GM18505 (cell line): ENCODE measurements at regions not wholly inside any gene's neighbourhood (a gene's known extent, or its start where the extent isn't known, plus 50 kb on each side); places are given as distances from the start of the nearest gene placed in this dataset.

Experiments used
- ATAC-seq: cut with Tn5 transposase; IDR thresholded peaks from one replicate; pipeline ENCODE4 v1.9.1; 2021; ENCODE audit not compliant: unreplicated experiment
- POLR2A ChIP-seq: IDR thresholded peaks from 4 replicates; pipeline ENCODE4 v1.6.1; 2011; ENCODE audit warnings: borderline replicate concordance; ENCODE audit not compliant: insufficient read depth, insufficient read length; ENCODE audit errors: extremely low read depth

DNA sequence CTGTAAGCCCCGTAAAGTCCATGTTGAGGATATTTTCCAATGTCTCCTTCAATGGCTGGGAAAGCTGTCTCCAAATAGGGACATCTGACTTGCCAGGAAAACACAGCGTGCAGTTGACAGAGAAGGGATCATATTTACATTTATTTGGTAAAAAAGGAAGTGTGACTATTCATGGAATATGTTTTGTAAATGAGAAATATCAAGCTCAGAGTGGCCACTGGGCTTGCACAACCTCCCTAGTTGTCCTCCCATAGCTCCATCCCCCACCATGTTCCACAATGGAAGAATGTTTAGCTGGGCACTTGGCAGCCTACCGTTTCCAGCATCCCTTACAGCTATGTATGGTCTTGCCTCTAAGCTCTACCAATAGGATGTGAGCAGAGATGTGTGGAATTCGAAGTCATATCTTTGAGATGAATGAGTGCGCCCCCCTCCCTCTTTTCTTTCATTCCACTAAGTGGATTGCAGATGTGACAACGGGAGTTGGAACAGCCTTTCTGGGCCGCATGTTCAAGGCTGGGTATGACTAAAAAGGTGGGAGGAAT, 306.6 kb upstream of the ZMIZ1 start:
- ATAC-seq = no peak
- no peak for TF ChIP-seq POLR2A

DNA sequence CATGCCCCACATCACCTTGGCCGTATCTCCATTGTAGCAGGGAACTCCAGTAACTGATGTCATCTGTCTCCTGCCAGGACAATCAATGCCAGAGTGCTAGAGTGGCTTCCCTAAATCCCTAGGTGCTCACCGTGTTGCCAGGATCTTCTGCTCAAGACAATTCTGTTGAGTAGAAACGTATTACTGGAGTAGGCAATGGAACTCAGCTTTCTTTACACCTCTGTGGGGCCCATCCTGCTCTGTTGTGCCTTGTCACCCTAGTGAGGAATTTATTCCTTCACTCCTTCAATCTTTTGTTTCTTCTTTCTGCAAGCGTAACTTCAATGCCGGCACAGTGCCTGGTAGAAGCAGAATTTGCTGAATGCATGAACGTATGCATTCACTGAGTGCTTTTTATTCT, 305.5 kb upstream of the ZMIZ1 start:
- TF ChIP-seq POLR2A = no peak
- no peak for ATAC-seq

DNA sequence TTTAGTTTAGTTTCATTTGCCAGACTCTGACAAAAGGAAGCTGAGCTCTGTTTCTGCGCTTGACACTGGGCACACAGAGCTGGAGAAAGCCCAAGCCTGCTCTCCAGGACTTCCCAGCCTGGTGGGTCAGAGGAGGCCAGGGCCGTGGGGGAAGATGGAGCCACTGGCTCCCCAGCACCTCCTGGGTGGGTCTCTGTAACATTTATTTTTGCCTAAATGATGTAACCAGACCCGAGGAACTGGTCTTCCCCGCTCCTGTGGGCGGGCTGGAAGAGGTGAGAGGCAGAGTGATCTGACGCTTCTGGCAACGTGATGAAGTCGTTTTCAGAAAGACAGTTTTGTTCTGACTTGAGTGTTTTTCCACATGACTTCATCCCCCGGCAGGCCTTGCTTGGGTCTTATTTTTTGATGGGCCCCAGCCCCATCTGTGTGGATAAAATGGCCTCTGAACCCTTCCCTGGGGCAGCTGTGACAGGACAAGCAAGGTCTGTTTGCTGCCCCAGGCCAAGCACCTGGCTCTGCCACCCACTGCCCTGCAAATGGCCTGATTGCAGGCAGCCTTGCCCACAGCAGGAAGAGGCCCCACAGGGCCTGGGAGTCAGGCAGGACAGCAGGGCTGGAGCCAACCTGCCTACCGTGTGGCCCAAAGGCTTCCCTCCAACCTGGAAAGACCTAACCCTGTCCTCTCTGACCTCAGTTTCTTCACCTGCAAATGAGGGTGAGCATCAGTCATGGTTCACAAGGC, 304.9 kb upstream of the ZMIZ1 start:
- peak; percentile 54 for ATAC-seq
- no peak for TF ChIP-seq POLR2A

DNA sequence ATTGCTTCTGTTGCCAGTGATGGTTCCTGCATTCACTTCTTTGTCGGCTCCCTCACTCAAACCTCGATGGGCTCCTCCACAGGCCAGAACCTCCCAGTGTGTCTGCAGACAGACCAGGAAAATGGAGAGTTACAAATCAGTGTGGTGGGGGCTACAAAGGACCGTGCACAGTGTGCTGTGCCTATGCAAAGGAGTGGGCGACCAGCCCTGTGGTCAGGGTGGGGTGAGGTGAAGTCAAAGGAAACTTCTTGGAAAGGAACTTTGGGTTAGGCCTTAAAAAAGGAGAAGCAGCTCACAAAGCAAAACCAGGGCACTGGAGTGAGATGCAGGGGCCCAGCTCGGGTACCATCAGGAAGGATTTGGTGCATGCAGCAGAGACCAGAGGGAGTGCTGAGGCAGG, 304.3 kb upstream of the ZMIZ1 start:
- no peak for TF ChIP-seq POLR2A
- no peak for ATAC-seq

DNA sequence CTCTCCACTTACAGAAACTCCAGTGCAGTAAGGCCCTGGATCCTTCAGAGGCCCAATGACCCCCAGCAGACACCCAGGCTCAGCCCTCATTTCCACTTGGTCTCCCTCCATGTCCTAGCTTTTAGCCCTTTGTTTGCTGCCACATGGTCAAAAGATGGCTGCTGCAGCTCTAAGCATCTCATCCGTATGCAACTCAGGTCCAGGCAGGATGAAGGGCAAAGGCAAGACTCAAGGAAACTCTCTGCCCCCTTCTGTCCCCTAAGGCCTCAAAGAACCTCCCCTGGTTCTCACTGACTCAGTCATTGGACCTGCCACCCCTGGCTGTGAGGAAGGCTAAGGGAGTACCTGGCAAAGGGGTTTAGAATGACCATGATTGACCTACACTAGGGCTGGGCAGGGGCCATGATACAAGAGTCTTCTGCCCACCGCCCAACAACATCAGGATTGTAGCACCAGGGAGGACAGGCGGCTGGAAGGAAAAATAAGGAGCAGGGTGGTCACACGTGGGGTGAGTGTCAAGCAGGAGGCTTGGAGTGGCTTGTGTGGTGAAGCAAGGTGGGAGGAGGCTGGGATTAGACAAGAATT, 303.8 kb upstream of the ZMIZ1 start:
- ATAC-seq = no peak
- no peak for TF ChIP-seq POLR2A

DNA sequence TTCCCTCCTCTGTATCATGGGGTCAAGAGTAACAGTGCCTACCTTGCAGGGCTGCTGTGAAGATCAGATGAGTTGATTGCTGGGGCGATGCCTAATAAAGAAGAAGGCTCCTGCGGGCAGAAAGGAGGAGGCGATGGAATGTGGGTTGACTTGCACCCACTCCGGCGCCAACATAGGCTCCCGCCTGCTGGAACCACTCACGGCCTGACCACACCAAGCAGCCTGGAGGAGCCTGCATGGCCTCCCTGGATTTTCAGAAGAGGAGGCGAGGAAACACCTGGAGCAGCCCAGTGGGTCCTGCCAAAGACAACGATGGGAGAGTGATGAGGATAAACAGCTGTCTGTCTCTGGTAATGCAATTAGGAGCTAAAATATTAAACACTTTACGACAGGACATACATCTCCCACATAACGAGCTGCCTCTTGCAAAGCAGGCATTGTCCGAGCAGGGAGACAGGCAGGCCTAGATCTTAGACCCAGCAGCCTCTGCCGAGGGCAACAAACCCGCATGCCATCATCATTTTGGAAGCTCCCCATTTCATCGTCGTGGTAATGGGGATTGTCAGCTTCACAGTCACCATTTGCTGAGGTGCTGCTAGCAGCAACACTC, 302.9 kb upstream of the ZMIZ1 start:
- TF ChIP-seq POLR2A = no peak
- ATAC-seq = no peak

DNA sequence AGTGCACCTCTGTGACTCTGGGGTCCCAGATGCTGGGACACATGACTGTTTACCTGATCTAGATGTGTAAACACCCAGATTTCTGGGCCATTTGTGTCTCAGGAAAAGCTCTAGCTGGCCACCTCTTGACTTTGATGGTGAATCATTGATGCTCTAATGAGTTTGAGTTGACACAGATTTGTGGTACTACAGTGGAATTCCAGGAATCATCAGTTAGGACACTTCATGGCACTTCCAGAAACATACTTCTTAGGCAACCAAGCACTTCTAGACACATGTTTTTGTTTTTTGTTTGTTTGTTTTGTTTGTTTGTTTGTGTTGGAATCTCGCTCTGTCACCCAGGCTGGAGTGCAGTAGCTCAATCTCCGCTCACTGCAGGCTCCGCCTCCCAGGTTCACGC, 302.2 kb upstream of the ZMIZ1 start:
- ATAC-seq = no peak
- TF ChIP-seq POLR2A = no peak

DNA sequence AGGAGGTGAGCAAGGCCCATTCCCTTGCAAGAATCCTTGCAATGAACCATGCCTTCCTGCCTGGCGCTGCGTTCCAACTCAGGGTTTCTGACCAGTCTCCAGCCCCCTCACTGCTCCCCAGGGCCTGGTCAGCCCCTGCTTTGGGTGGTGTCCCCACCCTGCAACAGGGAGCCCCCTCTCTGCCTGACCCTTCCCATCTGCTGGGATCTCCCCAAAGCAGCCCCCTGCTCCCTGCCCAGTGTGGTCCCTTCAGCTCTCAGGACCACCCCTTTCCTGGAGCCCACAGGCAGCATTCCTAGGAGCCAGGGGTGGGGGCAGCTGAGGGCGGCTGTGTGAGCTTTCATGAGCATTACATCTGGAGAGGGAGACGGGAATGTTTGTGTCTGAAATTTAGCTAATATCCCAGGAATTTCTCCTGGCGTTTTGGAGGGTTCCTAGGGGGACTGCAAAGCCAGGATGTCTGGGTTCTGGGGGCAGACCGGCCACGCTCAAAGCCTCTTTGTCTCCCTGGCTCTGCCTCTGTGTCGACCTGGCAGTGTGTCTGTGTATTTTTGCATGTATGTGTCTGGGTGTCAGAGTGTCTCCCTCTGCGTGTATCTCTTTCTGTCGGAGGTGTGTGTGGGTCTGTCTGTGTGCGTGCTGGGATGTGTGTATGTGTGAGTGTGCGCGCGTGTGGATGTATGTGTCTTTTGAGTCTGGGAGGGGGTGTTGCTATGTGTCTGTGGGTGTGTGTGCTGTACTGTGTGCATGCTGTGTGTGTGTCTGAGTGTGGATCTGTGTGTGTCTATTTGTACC, 300.5 kb upstream of the ZMIZ1 start:
- no peak for ATAC-seq

DNA sequence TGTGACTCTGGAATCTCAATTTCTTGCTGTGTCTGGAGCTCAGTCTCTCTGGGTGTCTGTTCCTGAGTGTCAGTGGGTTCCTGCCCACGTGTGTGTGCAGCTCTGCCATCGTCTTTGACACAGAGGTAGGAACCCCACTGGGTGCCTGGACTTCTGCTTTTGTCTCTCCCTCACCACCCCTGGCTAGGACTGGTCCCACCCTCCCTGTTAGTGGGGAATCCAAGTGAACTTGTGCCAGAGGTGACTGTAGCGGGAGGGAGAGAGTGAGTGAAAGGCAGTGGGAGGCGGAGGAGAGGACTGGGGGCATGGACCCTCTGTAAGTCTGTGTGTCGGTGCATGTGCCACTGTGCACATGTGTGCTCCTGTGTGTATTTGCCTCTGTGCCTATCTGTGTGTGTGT, 299.9 kb upstream of the ZMIZ1 start:
- TF ChIP-seq POLR2A = no peak
- ATAC-seq = no peak

More for the DNA sequence above, 300.5 kb upstream of the ZMIZ1 start:
- no peak for TF ChIP-seq POLR2A

DNA sequence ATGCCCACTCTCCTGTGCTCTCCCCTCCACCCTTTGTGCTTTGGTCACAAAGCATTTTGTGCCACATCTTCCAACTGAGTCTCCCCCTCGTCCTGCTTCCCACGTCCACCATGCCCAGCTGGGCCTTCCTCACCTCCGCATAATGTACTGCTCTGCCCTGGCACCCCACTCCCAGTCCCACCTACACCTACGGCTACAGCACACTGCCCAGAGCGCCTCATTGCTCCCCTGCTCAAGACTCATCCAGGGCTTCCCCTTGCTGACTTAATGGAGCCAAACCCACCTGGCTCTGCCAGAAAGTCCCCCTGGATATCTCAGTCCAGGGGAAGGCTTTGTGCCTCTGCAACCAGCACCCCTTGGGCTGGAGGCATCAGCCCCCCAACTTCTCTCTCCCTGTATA, 299.2 kb upstream of the ZMIZ1 start:
- TF ChIP-seq POLR2A = no peak
- ATAC-seq = no peak

DNA sequence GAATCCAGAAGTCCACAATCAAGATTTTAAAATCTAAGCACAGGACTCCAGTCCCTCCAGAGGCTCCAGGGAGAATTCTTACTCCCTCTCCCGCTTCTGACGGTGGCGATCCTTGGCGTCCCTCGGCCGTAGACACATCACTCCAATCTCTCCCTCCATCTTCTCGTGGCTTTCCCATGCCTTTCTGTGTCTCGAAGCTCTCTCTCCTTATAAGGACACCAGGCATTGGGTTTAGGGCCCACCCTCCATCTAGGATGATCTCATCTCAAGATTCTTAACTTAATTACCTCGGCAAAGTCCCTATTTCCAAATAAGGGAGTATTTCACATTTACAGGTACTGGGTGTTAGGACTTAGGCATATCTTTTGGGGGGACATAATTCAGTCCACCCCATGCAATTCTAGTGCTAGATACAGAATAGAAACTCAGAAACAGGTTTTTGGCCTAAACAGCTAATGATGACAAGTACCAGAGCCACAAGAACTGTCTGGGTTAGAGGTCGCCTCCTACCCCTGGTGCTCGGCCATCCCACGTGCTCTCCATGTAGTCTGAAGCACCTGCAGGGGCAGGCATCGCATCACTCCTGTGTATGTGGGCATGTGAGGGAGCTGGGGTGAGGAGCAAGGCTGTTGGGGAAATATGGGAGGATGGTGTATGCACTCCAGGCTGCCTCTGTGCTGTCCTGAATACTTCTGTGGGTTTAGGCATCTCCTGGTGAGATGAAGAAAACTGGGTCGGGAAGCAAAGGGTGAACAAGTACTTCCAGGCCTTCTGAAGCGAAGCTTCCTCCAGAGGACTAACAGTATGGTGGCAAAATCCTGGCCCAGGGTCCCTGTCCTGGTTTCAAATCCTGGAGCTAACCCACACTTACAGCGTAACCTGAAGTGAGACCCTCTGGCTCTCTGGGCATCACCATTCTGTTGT, 298.3 kb upstream of the ZMIZ1 start:
- no peak for TF ChIP-seq POLR2A

DNA sequence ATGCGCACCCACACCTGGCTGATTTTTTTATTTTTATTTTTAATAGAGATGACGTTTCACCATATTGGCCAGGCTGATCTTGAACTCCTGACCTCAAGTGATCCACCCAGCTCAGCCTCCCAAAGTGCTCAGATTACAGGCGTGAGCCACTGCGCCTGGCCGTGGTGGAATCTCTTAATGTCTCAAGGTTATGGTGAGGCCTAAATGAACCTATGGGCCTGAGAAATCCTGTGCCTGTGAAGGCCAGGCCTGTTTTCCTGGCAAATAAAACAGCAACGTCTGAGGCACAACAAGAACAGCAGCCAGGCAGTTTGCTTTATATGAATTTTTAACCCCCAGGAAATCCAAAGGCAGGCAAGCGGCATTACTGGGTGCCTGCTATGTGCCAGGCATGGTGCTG, 297.5 kb upstream of the ZMIZ1 start:
- ATAC-seq = no peak
- no peak for TF ChIP-seq POLR2A

More for the DNA sequence above, 298.3 kb upstream of the ZMIZ1 start:
- ATAC-seq = no peak
